HFF-Myc (cell line): ENCODE measurements at regions not wholly inside any gene's neighbourhood (a gene's known extent, or its start where the extent isn't known, plus 50 kb on each side); places are given as distances from the start of the nearest gene placed in this dataset.

Experiments used
- DNase-seq: peaks from one replicate; pipeline ENCODE4 v3.0.0-alpha.2; 2011; ENCODE audit warnings: low read depth; ENCODE audit errors: extremely low read depth
- H3K4me3 ChIP-seq: replicated peaks from 2 replicates; pipeline ENCODE4 v1.5.1; 2011; ENCODE audit warnings: low read depth, mild to moderate bottlenecking, control low read depth, low read length
- TF ChIP-seq, protein P1 (sequence below): IDR thresholded peaks from 2 replicates; pipeline ENCODE4 v1.5.1; 2012; ENCODE audit warnings: mild to moderate bottlenecking, low read depth, low read length, control low read depth; ENCODE audit errors: missing control alignments

DNA sequence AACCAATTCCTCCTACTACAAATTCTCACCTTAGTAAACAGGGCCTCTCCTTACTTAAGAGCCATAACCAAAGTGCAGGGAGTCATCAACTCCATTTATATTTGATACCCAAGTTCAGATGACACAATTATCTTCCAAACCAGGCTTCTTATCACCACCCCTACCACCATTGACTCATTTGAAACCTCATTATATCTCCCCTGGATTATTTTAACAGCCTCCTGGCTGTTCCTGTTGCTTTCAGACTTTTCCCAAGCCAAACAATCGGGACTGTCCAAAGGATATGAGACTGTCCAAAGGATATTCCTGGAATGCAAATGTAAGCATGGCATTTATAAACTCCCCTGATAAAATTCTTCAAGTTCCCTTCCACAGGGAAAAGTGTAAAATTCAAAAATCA, 394.3 kb downstream of the MAFB start:
- no peak overlapping the region for H3K4me3 ChIP-seq
- no peak for DNase-seq
- TF ChIP-seq, protein P1, sequence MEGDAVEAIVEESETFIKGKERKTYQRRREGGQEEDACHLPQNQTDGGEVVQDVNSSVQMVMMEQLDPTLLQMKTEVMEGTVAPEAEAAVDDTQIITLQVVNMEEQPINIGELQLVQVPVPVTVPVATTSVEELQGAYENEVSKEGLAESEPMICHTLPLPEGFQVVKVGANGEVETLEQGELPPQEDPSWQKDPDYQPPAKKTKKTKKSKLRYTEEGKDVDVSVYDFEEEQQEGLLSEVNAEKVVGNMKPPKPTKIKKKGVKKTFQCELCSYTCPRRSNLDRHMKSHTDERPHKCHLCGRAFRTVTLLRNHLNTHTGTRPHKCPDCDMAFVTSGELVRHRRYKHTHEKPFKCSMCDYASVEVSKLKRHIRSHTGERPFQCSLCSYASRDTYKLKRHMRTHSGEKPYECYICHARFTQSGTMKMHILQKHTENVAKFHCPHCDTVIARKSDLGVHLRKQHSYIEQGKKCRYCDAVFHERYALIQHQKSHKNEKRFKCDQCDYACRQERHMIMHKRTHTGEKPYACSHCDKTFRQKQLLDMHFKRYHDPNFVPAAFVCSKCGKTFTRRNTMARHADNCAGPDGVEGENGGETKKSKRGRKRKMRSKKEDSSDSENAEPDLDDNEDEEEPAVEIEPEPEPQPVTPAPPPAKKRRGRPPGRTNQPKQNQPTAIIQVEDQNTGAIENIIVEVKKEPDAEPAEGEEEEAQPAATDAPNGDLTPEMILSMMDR: no peak

DNA sequence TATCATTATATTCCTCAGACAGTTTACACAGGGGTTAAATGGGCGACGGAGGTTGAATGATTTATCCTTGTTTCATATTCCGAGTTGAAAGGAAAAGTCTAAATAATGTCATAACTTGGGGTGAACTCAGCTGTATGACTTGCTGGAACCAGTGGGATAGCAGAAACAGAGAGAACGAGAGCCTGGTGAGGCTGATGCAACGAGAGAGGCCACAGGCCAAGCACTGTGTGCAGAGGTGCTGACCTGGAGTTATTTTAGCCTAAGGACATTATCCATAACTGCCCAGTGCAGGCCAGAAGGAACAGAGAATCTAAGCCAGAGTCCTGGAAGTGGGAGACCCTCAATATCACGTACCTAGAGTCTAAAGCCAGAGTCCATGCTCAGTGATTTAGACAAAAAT, 394.9 kb downstream of the MAFB start:
- TF ChIP-seq, protein P1: no peak
- no peak for DNase-seq
- H3K4me3 ChIP-seq: no peak overlapping the region

DNA sequence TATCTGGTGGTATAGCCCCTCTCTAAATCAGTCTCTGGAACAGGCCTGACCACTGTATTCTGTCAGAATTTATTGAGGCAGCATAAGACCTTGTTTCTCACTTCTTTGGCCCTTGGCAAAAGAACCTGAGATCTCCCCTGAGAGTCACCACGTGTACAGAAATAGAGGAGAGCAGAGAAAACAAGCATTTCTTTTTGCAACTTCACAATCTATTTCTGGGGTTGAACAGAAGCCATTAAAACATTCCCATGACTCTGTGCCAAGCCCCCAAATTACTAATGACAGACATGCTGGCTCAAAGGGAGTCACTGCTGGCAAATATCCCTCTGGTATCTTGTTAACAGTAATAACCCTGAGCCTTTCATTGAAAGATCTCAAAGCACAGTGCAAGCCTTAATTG, 395.3 kb downstream of the MAFB start:
- DNase-seq: no peak
- H3K4me3 ChIP-seq: no peak overlapping the region
- TF ChIP-seq, protein P1: no peak

DNA sequence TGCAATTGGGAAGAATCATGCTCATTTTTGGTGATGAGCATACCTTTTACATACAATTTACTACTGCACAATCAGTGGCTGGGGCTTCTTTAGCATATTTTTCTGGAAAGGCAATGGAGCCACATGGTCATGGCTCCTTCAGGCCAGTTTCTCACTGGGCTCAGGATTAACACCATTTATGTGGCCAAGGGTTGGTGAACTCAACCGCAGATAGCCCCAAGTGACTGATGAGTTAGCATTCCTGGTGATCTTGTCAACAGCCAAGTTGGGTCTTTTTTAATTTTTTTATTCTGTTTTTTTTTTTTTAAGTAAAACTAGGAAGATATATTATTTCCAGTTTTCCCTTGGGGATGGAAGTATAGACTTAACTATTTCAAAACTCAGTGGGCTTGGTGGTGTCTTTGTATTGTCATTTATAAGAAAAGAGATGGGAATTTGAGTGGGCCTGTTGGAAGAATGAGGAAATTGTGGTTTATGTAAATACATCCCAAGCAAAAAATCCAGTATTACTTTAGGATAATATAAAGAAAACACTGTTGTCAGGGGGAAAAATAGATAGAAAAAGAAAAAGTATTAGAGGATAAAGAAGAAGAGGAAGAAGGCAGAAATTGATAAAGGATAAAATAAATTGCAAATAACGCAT, 397.4 kb downstream of the MAFB start:
- TF ChIP-seq, protein P1: no peak
- DNase-seq: no peak
- no peak overlapping the region for H3K4me3 ChIP-seq

DNA sequence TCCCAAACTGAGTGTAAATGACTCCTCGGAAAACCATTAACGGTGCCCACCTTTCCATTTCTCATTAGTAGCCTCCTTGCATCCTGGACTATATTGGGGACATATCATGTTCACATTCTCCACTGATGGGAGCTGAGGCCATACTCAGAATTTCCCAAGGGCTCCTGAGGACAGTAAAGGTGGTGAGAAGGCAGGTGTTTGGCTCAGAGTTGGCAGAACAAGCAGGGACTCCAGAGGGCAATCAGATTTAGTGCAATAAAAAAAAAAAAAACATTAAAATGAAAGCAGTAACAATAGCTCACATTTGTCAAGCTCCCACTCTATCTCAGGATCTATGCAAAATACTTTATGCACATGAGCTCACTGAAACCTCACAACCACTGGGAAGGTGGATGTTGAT, 401.4 kb downstream of the MAFB start:
- DNase-seq: no peak
- H3K4me3 ChIP-seq: no peak overlapping the region
- TF ChIP-seq, protein P1: no peak

DNA sequence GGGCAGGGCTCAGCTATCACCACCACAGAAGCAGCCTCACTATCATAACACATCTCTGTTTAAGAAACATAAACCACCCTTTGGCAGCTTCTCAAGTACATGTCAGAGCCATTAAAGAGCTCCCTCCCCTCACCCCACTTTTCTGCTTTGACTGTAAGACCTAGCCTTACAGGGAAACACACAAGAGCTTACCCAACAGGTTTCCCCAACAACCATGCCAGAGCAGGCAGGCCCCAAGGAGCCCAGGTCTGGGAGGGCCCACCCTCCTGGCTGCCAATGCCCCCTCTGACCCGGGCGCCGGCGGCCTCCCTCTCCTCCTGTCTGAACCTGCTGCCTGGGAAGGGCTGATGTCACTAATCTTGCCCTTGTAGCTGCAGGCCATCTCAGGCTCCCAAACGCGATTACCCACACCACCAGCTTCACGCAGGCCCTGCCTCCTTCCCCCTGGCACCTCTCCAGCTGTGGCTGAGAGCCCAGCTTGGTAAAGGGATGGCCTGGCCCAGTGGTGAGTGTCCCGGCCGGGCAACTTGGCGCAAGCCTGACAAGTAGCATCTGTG, 402.0 kb downstream of the MAFB start:
- DNase-seq: no peak
- H3K4me3 ChIP-seq: no peak overlapping the region

More for the DNA sequence above, 402.0 kb downstream of the MAFB start:
- TF ChIP-seq, protein P1: no peak
